DOHH2 (cell line): ENCODE measurements at regions not wholly inside any gene's neighbourhood (a gene's known extent, or its start where the extent isn't known, plus 50 kb on each side); places are given as distances from the start of the nearest gene placed in this dataset.

ENCODE experiments used
- H3F3A ChIP-seq: fragments of 200-600 bp; sonication (generic), shearing (Covaris generic); 2 replicates; pipeline ENCODE4 v1.6.0; 2016; ENCODE audit warnings: antibody characterized with exemption, mild to moderate bottlenecking; ENCODE audit not compliant: control insufficient read depth, insufficient read depth
- H3K27ac ChIP-seq: fragments of 200-600 bp; sonication (generic); 2 replicates; pipeline ENCODE4 v1.5.1; 2014; ENCODE audit warnings: low read depth, mild to moderate bottlenecking, low read length, moderate library complexity
- H3K27me3 ChIP-seq: fragments of 200-600 bp; sonication (generic); 2 replicates; pipeline ENCODE4 v1.6.1; 2014; ENCODE audit warnings: mild to moderate bottlenecking, low read length, mixed read lengths; ENCODE audit not compliant: control insufficient read depth
- H3K36me3 ChIP-seq: fragments of 200-600 bp; sonication (generic); 2 replicates; pipeline ENCODE4 v1.6.1; 2014; ENCODE audit warnings: mild to moderate bottlenecking, low read length, moderate library complexity, mixed read lengths; ENCODE audit not compliant: control insufficient read depth
- H3K4me1 ChIP-seq: fragments of 200-600 bp; sonication (generic); 2 replicates; pipeline ENCODE4 v1.6.1; 2014; ENCODE audit warnings: mild to moderate bottlenecking, low read length, mixed read lengths; ENCODE audit not compliant: control insufficient read depth
- H3K4me2 ChIP-seq: fragments of 200-600 bp; sonication (generic); 2 replicates; pipeline ENCODE4 v1.6.0; 2014; ENCODE audit warnings: mild to moderate bottlenecking, low read length, moderate library complexity
- H3K4me3 ChIP-seq: fragments of 200-600 bp; sonication (generic); 2 replicates; pipeline ENCODE4 v1.5.1; 2014; ENCODE audit warnings: mild to moderate bottlenecking, low read length, mixed read lengths
- H3K79me2 ChIP-seq: fragments of 200-600 bp; sonication (generic); 2 replicates; pipeline ENCODE4 v1.6.1; 2014; ENCODE audit warnings: mild to moderate bottlenecking, low read length, mixed read lengths; ENCODE audit not compliant: control insufficient read depth
- H3K9me2 ChIP-seq: fragments of 200-600 bp; sonication (generic); replicated peaks from 2 replicates; pipeline ENCODE4 v1.6.1; 2014; ENCODE audit warnings: mild to moderate bottlenecking, low read length, mixed read lengths; ENCODE audit not compliant: control insufficient read depth
- H3K9me3 ChIP-seq: fragments of 200-600 bp; sonication (generic); 2 replicates; pipeline ENCODE4 v1.6.1; 2014; ENCODE audit warnings: antibody characterized with exemption, low read length, mixed read lengths; ENCODE audit not compliant: control insufficient read depth, insufficient read depth
- H4K20me1 ChIP-seq: fragments of 200-600 bp; sonication (generic); 2 replicates; pipeline ENCODE4 v1.6.0; 2014; ENCODE audit warnings: low read depth, mild to moderate bottlenecking, antibody characterized with exemption, low read length, moderate library complexity; ENCODE audit not compliant: control insufficient read depth, insufficient read depth
- EZH2phosphoT487 ChIP-seq: fragments of 200-600 bp; sonication (generic); IDR thresholded peaks from 2 replicates; pipeline ENCODE4 v1.6.1; 2017; ENCODE audit warnings: borderline replicate concordance, mild to moderate bottlenecking, antibody characterized with exemption, low read length, moderate library complexity, mixed read lengths
- TF ChIP-seq, protein P1 (sequence below): fragments of 200-600 bp; sonication (generic); IDR thresholded peaks from one replicate; pipeline ENCODE4 v1.5.1; 2014; ENCODE audit warnings: antibody characterized with exemption, mild to moderate bottlenecking, low read depth, low read length; ENCODE audit not compliant: poor library complexity, severe bottlenecking

DNA sequence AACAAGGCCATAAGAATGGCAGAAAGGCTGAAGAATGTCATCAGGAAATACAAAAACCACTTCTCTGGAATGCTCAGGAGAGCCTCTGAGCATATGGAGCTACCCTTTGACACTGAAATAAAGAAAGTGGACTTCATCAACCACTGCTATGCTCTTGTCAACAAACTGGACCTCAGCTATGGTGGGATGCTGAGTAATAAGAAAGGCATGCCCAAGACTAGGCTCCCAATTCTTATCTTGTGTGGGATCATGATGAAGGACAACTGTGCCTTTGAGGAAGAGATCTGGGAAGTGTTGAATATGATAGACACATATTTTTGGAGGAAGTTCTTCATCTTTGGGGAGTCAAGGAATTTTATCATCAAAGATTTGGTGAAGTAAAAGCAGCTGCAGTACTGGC lies 86.9 kb upstream of the MAGEB16 start:
- H3K4me2 ChIP-seq, result no peak overlapping the region
- no peaks in the 10 kb centered on the region for H3K27me3 ChIP-seq
- no peak for TF ChIP-seq EZH2phosphoT487
- TF ChIP-seq, protein P1, sequence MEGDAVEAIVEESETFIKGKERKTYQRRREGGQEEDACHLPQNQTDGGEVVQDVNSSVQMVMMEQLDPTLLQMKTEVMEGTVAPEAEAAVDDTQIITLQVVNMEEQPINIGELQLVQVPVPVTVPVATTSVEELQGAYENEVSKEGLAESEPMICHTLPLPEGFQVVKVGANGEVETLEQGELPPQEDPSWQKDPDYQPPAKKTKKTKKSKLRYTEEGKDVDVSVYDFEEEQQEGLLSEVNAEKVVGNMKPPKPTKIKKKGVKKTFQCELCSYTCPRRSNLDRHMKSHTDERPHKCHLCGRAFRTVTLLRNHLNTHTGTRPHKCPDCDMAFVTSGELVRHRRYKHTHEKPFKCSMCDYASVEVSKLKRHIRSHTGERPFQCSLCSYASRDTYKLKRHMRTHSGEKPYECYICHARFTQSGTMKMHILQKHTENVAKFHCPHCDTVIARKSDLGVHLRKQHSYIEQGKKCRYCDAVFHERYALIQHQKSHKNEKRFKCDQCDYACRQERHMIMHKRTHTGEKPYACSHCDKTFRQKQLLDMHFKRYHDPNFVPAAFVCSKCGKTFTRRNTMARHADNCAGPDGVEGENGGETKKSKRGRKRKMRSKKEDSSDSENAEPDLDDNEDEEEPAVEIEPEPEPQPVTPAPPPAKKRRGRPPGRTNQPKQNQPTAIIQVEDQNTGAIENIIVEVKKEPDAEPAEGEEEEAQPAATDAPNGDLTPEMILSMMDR, result no peak
- H3K79me2 ChIP-seq, result no peaks in the 10 kb centered on the region
- no peaks in the 10 kb centered on the region for H3K9me3 ChIP-seq
- H3K9me2 ChIP-seq, result no peaks in the 10 kb centered on the region
- no peaks in the 10 kb centered on the region for H4K20me1 ChIP-seq
- H3K4me3 ChIP-seq, result no peak overlapping the region
- no peaks in the 10 kb centered on the region for H3K4me1 ChIP-seq
- H3K36me3 ChIP-seq, result no peaks in the 10 kb centered on the region
- H3F3A ChIP-seq, result no peaks in the 10 kb centered on the region
- H3K27ac ChIP-seq, result no peak overlapping the region

- Histone ChIP-seq H3K79me2 (no peaks in the 10 kb centered on the region), H3K27ac (no peak overlapping the region), H3K9me3 (no peaks in the 10 kb centered on the region), H3K27me3 (no peaks in the 10 kb centered on the region), H4K20me1 (no peaks in the 10 kb centered on the region), H3K36me3 (no peaks in the 10 kb centered on the region), H3K4me3 (no peak overlapping the region), H3F3A (no peaks in the 10 kb centered on the region), H3K4me2 (no peak overlapping the region), H3K4me1 (no peaks in the 10 kb centered on the region), H3K9me2 (no peaks in the 10 kb centered on the region)
- TF ChIP-seq, protein P1, result no peak
- TF ChIP-seq EZH2phosphoT487, result no peak
Observed at GRCh38 chrX:35722128-35722527, 76.0 kb upstream of the MAGEB16 start.

DNA sequence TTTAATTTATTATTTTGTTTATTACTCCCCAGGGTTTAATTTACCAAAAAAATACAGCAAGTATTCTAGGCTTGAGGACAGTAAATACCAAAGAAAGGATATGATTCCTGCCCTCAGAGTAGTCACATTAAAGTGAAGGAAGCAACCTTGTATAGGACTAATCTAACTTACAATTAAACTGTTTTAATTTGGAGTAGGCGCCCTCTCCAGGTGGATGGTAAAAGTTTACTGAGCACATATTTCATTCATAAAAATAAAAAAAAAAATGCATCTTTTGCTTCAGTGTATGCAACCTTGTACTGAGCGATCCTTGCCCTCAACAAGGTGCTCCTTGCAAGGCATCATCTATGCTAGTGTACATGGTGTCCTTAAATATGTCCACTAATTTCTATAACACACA lies 72.0 kb upstream of the MAGEB16 start:
- Histone ChIP-seq H3K4me2 (no peak overlapping the region), H3K9me2 (no peaks in the 10 kb centered on the region), H3K79me2 (no peaks in the 10 kb centered on the region), H3K27ac (no peak overlapping the region), H3K4me1 (no peaks in the 10 kb centered on the region), H3K9me3 (no peaks in the 10 kb centered on the region), H3F3A (no peaks in the 10 kb centered on the region), H3K36me3 (no peaks in the 10 kb centered on the region), H3K27me3 (no peaks in the 10 kb centered on the region), H3K4me3 (no peak overlapping the region), H4K20me1 (no peaks in the 10 kb centered on the region)
- TF ChIP-seq EZH2phosphoT487, result no peak
- TF ChIP-seq, protein P1, result peak; percentile 17

DNA sequence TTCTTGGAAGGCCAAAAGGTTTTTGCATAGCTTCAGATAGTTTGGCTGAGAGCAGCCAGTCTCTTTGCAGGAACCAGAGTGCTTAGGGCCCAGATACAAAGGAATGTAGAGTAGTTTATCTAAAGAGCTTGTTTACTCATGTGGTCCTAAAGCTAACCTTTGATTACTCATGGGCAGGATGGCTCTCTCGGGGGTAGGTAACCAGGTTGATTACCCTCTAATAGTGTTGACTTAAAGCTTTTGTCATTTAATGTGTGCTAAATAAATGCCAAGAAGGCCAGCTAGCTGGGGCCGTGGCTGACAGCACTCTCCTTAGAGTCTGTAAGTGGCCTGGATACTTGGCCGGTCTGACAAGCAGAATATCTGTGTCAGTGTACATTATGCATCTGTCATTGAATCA lies 69.7 kb upstream of the MAGEB16 start:
- Histone ChIP-seq H3K27me3 (no peaks in the 10 kb centered on the region), H3F3A (no peaks in the 10 kb centered on the region), H3K4me2 (no peak overlapping the region), H3K9me2 (no peaks in the 10 kb centered on the region), H4K20me1 (no peaks in the 10 kb centered on the region), H3K36me3 (no peaks in the 10 kb centered on the region), H3K79me2 (no peaks in the 10 kb centered on the region), H3K4me1 (no peaks in the 10 kb centered on the region), H3K27ac (no peak overlapping the region), H3K4me3 (no peak overlapping the region), H3K9me3 (no peaks in the 10 kb centered on the region)
- TF ChIP-seq, protein P1, result no peak
- TF ChIP-seq EZH2phosphoT487, result no peak
